SK-N-DZ (cell line): ENCODE measurements at regions not wholly inside any gene's neighbourhood (a gene's known extent, or its start where the extent isn't known, plus 50 kb on each side); places are given as distances from the start of the nearest gene placed in this dataset.

ENCODE experiments used
- DNase-seq: peaks from one replicate; pipeline ENCODE4 v3.0.0-alpha.2; 2015; ENCODE audit warnings: low spot score

- DNase-seq, result no peak
Measured at GRCh38 chr5:112653638-112654205, 84.0 kb upstream of the APC start.

GRCh38 chr5:112655513-112655912, 82.2 kb upstream of the APC start:
- no peak for DNase-seq

GRCh38 chr5:112656451-112656850, 81.2 kb upstream of the APC start:
- DNase-seq, result no peak

- no peak for DNase-seq
Measured at GRCh38 chr5:112657804-112658203, 79.9 kb upstream of the APC start.

- no peak for DNase-seq
Measured at GRCh38 chr5:112660359-112660758, 77.3 kb upstream of the APC start.

GRCh38 chr5:112663146-112663545, 74.5 kb upstream of the APC start:
- no peak for DNase-seq

GRCh38 chr5:112668016-112668415, 69.7 kb upstream of the APC start:
- DNase-seq, result no peak

GRCh38 chr5:112668911-112669310, 68.8 kb upstream of the APC start:
- DNase-seq, result no peak

GRCh38 chr5:112669328-112669963, 68.2 kb upstream of the APC start:
- no peak for DNase-seq

GRCh38 chr5:112671687-112672086, 66.0 kb upstream of the APC start:
- no peak for DNase-seq

- DNase-seq, result no peak
Measured at GRCh38 chr5:112681481-112681908, 56.2 kb upstream of the APC start.

GRCh38 chr5:112682621-112683061, 55.0 kb upstream of the APC start:
- no peak for DNase-seq

GRCh38 chr5:112684121-112684520, 53.6 kb upstream of the APC start:
- no peak for DNase-seq

- DNase-seq, result no peak
Measured at GRCh38 chr5:112684737-112685136, 52.9 kb upstream of the APC start.

GRCh38 chr5:112685386-112685785, 52.3 kb upstream of the APC start:
- DNase-seq, result no peak

- no peak for DNase-seq
Measured at GRCh38 chr5:112685931-112686330, 51.8 kb upstream of the APC start.

- DNase-seq, result no peak
Measured at GRCh38 chr5:112686675-112687074, 51.0 kb upstream of the APC start.

- DNase-seq, result no peak
Measured at GRCh38 chr5:112687306-112687705, 50.4 kb upstream of the APC start.
